ENCODE measurements at regions not wholly inside any gene's neighbourhood (a gene's known extent, or its start where the extent isn't known, plus 50 kb on each side); places are given as distances from the start of the nearest gene placed in this dataset.
"Not testable (repeated sequence)": the region's sequence is repeated elsewhere in the genome, so short reads cannot be mapped to it uniquely, and the experiment has no call there.

DNA sequence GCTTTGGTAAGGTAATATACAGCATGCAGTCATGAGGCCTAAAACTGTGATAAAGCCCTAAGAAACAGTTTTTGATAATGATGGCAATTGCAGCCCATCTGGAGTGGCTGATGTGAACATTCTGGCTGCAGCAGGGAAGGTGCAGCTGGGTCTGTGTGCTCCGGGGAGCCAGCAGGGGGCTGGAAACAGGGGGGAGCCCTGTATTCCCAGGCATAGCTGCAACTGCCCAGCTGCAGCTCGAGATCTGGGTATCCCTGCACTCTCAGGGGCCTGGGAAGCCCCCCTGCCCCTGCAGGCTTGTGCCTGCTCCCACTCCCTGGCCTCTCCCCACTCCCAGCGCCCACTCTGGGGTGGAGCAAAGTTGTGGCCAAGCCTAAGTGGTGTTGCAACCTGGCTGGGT is 95.6 kb downstream of the RRAGB start:
- ATAC-seq (no peak), DNase-seq (no peak)
- Mint-ChIP-seq H3K27me3 (no peaks in the 10 kb centered on the region), H3K4me1 (no peaks in the 10 kb centered on the region), H3K36me3 (ENCODE audit: low read depth) (no peaks in the 10 kb centered on the region), H3K9me3 (ENCODE audit: low read depth) (peaks cover 4% of the 10 kb centered on the region), H3K4me3 (no peak overlapping the region), H3K27ac (no peak overlapping the region)
- CTCF ChIA-PET, result no interaction called here
- intact Hi-C loops (cut with DNase I, micrococcal nuclease), result no loop called here
- POLR2A ChIA-PET, result no interaction called here

- POLR2A ChIA-PET, result no interaction called here
Observed at GRCh38 chrX:55815546-55815945, 98.0 kb downstream of the RRAGB start.

GRCh38 chrX:55816023-55816422 is 98.5 kb downstream of the RRAGB start:
- DNase-seq, result no peak
- no peaks in the 10 kb centered on the region for H3K36me3 Mint-ChIP-seq (ENCODE audit: low read depth)
- H3K27me3 Mint-ChIP-seq, result no peaks in the 10 kb centered on the region
- H3K4me3 Mint-ChIP-seq, result no peak overlapping the region
- intact Hi-C loops (cut with DNase I, micrococcal nuclease), result no loop called here
- POLR2A ChIA-PET, result no interaction called here
- peaks cover 1% of the 10 kb centered on the region for H3K9me3 Mint-ChIP-seq (ENCODE audit: low read depth)
- no peaks in the 10 kb centered on the region for H3K4me1 Mint-ChIP-seq
- CTCF ChIA-PET, result no interaction called here
- ATAC-seq, result no peak
- no peak overlapping the region for H3K27ac Mint-ChIP-seq

More at GRCh38 chrX:55815546-55815945, 98.0 kb downstream of the RRAGB start:
- no peak for ATAC-seq
- intact Hi-C loops (cut with DNase I, micrococcal nuclease), result no loop called here
- H3K27me3 Mint-ChIP-seq, result no peaks in the 10 kb centered on the region
- H3K9me3 Mint-ChIP-seq (ENCODE audit: low read depth), result peaks cover 3% of the 10 kb centered on the region
- H3K36me3 Mint-ChIP-seq (ENCODE audit: low read depth), result no peaks in the 10 kb centered on the region
- no peaks in the 10 kb centered on the region for H3K4me1 Mint-ChIP-seq
- DNase-seq, result no peak
- no peak overlapping the region for H3K4me3 Mint-ChIP-seq
- CTCF ChIA-PET, result no interaction called here
- no peak overlapping the region for H3K27ac Mint-ChIP-seq

DNA sequence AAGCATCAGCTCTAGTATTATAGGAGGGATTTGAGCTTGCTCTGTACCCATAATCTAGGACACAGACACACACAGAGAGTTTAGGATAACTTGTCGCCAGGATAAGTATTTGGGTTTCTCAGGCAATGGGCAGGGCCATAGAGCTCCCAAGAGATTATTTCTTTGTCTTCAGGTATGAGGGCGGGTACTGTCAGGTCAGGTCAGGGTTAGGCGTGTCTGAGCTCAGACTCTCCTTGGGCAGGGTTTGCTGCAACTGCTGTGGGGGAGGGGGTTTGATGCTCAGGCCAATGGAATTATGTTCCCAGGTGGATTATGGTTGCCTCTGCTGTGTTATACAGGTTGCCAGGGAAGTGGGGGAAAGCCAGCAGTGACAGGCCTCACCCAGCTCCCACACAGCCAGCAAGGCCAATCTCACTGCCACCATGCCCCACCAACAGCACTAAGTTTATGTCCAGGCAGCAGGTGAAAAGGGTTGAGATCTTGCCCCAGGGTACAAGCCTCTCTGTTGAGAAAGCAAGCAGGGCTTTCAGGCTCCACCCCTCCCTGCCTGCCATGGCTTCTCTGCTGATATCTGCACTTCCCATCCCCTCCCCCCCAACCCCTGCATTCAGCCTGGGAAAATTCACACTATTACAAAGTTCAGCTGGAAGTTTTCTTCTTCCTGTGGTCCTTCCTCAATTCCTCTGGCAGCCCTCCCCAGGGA is 101.3 kb downstream of the RRAGB start:
- ChIA-PET POLR2A (no interaction called here), CTCF (no interaction called here)
- intact Hi-C loops (cut with DNase I, micrococcal nuclease), result no loop called here
- Mint-ChIP-seq H3K4me1 (no peaks in the 10 kb centered on the region), H3K4me3 (no peak overlapping the region), H3K36me3 (ENCODE audit: low read depth) (peaks cover 1% of the 10 kb centered on the region), H3K27me3 (no peaks in the 10 kb centered on the region), H3K27ac (no peak overlapping the region), H3K9me3 (ENCODE audit: low read depth) (peaks cover 4% of the 10 kb centered on the region)
- no peak for DNase-seq
- no peak for ATAC-seq

- CTCF ChIA-PET, result no interaction called here
- Mint-ChIP-seq H3K27me3 (no peaks in the 10 kb centered on the region), H3K27ac (no peak overlapping the region), H3K4me1 (no peaks in the 10 kb centered on the region), H3K4me3 (no peak overlapping the region), H3K36me3 (ENCODE audit: low read depth) (no peaks in the 10 kb centered on the region), H3K9me3 (ENCODE audit: low read depth) (no peaks in the 10 kb centered on the region)
- POLR2A ChIA-PET, result no interaction called here
- DNase-seq (peak; percentile 16), ATAC-seq (no peak)
- intact Hi-C loops (cut with DNase I, micrococcal nuclease), result no loop called here
Observed at GRCh38 chrX:55839485-55839884, 121.9 kb downstream of the RRAGB start.

- DNase-seq (no peak), ATAC-seq (no peak)
- Mint-ChIP-seq H3K27ac (no peak overlapping the region), H3K4me1 (no peaks in the 10 kb centered on the region), H3K9me3 (ENCODE audit: low read depth) (no peaks in the 10 kb centered on the region), H3K27me3 (no peaks in the 10 kb centered on the region), H3K4me3 (no peak overlapping the region), H3K36me3 (ENCODE audit: low read depth) (no peaks in the 10 kb centered on the region)
- ChIA-PET CTCF (no interaction called here), POLR2A (no interaction called here)
- intact Hi-C loops (cut with DNase I, micrococcal nuclease), result loop anchor here in 1 of 2 experiments (5.0 kb wide), 1 partner anchor 405 kb away; no protein-coding TSS in a partner anchor
Observed at GRCh38 chrX:55841962-55842752, 124.6 kb downstream of the RRAGB start.

DNA sequence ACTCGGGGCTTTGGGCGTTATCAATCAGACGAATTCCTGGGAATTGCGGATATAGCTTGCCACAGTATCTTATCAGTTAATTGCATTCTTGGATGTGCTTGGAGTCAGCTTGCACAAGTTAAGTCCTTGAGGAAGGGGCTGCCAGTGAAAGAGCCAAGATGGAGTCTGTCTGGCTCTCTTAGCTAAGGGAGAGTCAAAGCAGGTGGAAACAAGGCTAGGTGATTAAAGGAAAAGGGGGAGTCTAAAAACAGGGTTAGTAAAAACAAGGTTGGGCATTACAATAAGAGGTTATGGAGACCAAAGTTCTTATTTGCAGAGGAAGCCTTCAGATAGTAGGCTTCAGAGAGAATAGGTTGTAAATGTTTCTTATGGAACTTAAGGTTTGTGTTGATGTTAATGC is 149.2 kb downstream of the RRAGB start:
- H3K4me1 Mint-ChIP-seq; POLR2A ChIA-PET; ATAC-seq; intact Hi-C loops (cut with DNase I, micrococcal nuclease); H3K9me3 Mint-ChIP-seq (ENCODE audit: low read depth); CTCF ChIA-PET; H3K36me3 Mint-ChIP-seq (ENCODE audit: low read depth); DNase-seq; H3K27me3 Mint-ChIP-seq; H3K4me3 Mint-ChIP-seq: not testable (repeated sequence)
- H3K27ac Mint-ChIP-seq, result peak overlapping the region; percentile 13

DNA sequence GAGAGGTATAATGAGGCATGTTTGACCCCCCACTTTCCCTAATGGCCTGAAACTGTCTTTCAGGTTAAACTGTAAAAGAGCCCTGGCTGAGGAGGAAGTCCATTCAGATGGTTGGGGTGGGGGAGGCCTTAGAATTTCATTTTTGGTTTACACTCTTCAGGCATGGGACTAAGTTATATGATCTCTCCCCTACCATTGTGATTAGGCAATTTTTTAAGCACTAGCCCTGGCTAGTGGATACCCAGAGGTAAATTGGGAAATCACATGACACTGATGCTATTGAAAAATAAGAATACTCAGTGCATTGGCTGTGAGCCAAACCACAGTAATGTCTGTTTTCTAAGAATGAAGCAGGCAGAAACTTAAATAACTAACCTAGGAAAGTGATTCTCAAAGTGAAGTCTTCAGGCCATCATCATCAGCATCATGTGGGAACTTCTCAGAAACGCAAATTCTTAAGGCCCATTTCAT is 149.7 kb downstream of the RRAGB start:
- no peaks in the 10 kb centered on the region for H3K36me3 Mint-ChIP-seq (ENCODE audit: low read depth)
- no peak for ATAC-seq
- DNase-seq, result peak; percentile 26
- H3K4me1 Mint-ChIP-seq, result peaks cover 10% of the 10 kb centered on the region
- ChIA-PET POLR2A (no interaction called here), CTCF (no interaction called here)
- H3K27me3 Mint-ChIP-seq, result no peaks in the 10 kb centered on the region
- no peaks in the 10 kb centered on the region for H3K9me3 Mint-ChIP-seq (ENCODE audit: low read depth)
- no peak overlapping the region for H3K4me3 Mint-ChIP-seq
- intact Hi-C loops (cut with DNase I, micrococcal nuclease), result no loop called here
- peak overlapping the region; percentile 13 for H3K27ac Mint-ChIP-seq

GRCh38 chrX:55867708-55868107 is 150.2 kb downstream of the RRAGB start:
- Mint-ChIP-seq H3K4me3 (no peak overlapping the region), H3K27ac (no peak overlapping the region), H3K4me1 (peaks cover 10% of the 10 kb centered on the region), H3K36me3 (ENCODE audit: low read depth) (no peaks in the 10 kb centered on the region), H3K27me3 (no peaks in the 10 kb centered on the region), H3K9me3 (ENCODE audit: low read depth) (no peaks in the 10 kb centered on the region)
- DNase-seq (no peak), ATAC-seq (no peak)
- intact Hi-C loops (cut with DNase I, micrococcal nuclease), result no loop called here
- CTCF ChIA-PET, result no interaction called here
- POLR2A ChIA-PET, result no interaction called here

- Mint-ChIP-seq H3K4me1 (no peaks in the 10 kb centered on the region), H3K4me3 (no peak overlapping the region), H3K36me3 (ENCODE audit: low read depth) (no peaks in the 10 kb centered on the region), H3K27ac (no peak overlapping the region), H3K27me3 (no peaks in the 10 kb centered on the region), H3K9me3 (ENCODE audit: low read depth) (peaks cover 2% of the 10 kb centered on the region)
- ATAC-seq (no peak), DNase-seq (no peak)
- ChIA-PET POLR2A (no interaction called here), CTCF (no interaction called here)
- intact Hi-C loops (cut with DNase I, micrococcal nuclease), result no loop called here
Observed at GRCh38 chrX:55874807-55875206, 157.3 kb downstream of the RRAGB start.

DNA sequence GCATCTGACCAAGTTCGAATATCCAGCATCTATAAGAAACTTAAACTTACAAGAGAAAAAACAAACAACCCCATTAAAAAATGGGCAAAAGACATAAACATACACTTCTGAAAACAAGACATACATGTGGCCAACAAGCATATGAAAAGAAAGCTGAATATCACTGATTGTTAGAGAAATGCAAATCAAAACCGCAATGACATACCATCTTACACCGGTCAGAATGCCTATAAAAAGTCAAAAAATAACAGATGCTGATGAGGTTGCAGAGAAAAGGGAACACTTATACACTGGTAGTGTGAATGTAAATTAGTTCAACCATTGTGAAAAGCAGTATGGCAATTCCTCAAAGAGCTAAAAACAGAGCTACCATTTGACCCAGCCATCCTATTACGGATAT is 166.0 kb downstream of the RRAGB start:
- H3K27ac Mint-ChIP-seq; intact Hi-C loops (cut with DNase I, micrococcal nuclease); H3K4me3 Mint-ChIP-seq: not testable (repeated sequence)

DNA sequence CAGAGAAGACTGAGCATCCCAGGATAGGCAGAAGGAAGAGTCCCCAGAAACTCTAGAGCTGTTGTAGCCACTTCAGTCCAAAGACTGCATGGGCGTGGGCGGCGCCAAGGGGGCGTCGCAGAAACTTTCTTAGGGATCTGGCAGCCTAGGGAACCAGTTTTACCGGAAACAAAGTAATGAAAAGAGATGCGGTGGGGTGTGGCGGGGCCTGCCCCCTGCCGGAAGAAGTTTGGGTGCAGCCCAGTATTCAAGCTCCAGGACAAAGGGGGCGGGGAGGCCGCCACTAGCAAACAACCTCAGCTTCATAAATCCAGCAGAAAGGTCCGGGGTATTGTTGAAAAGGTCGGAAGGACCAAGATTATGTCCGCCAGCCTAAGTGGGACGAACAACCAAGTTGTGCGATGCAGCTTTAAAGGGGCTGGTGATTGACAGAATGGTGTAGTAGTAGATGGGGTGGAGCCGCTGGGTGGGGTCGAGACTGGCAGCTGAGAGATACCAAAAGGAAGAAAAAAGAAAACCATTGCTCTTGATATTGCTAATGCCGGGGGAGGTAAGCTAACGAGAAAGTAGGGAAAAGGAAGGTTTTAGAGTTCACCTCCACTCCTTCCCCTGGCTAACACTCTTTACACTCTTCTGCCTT is 190.5 kb downstream of the RRAGB start:
- Mint-ChIP-seq H3K9me3 (ENCODE audit: low read depth) (no peaks in the 10 kb centered on the region), H3K36me3 (ENCODE audit: low read depth) (no peaks in the 10 kb centered on the region), H3K4me1 (peaks cover 17% of the 10 kb centered on the region), H3K27me3 (no peaks in the 10 kb centered on the region), H3K27ac (peak overlapping the region; percentile 90), H3K4me3 (peak overlapping the region; percentile 79)
- ATAC-seq (peak; percentile 75), DNase-seq (peak; percentile 71)
- intact Hi-C loops (cut with DNase I, micrococcal nuclease), result loop anchor here (1.0 to 5.0 kb wide), 5 partner anchors 189 to 819 kb away; partner anchors contain the start of genes KLF8 (in 1 of the 2), NBDY (in 1 of the 2) and RRAGB (in 1 of the 2)
- ChIA-PET POLR2A (no interaction called here), CTCF (interaction anchor here (0.5 to 1.3 kb wide), 5 partner anchors 10 to 341 kb away, joined by 3 to 9 read pairs (median 4); partner anchors contain the start of gene RRAGB)

More for the DNA sequence above, 166.0 kb downstream of the RRAGB start:
- CTCF ChIA-PET; POLR2A ChIA-PET; ATAC-seq; H3K27me3 Mint-ChIP-seq; H3K4me1 Mint-ChIP-seq; DNase-seq; H3K36me3 Mint-ChIP-seq (ENCODE audit: low read depth); H3K9me3 Mint-ChIP-seq (ENCODE audit: low read depth): not testable (repeated sequence)
